ENCODE measurements at regions not wholly inside any gene's neighbourhood (a gene's known extent, or its start where the extent isn't known, plus 50 kb on each side); places are given as distances from the start of the nearest gene placed in this dataset.

GRCh38 chr1:116832932-116833578 is 76.7 kb upstream of the PTGFRN start:
- no CpG with 5 or more reads among the region's 3 CpGs for WGBS, 2 experiments (ENCODE audit: extremely low coverage in 2 of 2, insufficient read length in 1 of 2)
- Histone ChIP-seq H4K5ac (ENCODE audit: low read depth, low read length) (no peak overlapping the region), H4K91ac (ENCODE audit: insufficient read depth, low read depth, low read length) (no peak overlapping the region), H2AFZ (replicated peaks; ENCODE audit: low read length, poor library complexity) (no peak overlapping the region), H3K9me3 (ENCODE audit: control insufficient read depth, insufficient read depth, low read length) (no peaks in the 10 kb centered on the region), H3K27ac (ENCODE audit: insufficient read depth, low read length) (no peak overlapping the region), H2BK20ac (ENCODE audit: low read depth, low read length) (no peak overlapping the region), H3K4me3 (ENCODE audit: insufficient read depth, low read depth, low read length) (no peak overlapping the region), H3K4ac (ENCODE audit: low read depth, low read length) (no peak overlapping the region), H4K8ac (ENCODE audit: low read depth in 2 of 2, low read length in 2 of 2) (no peak overlapping the region), H3K4me2 (ENCODE audit: low read depth, low read length) (no peak overlapping the region), H2BK120ac (ENCODE audit: low read depth, low read length) (no peak overlapping the region), H2AK9ac (replicated peaks; ENCODE audit: low read depth, low read length, poor library complexity) (no peak overlapping the region), H3K36me3 (ENCODE audit: control insufficient read depth, insufficient read depth, low read length) (no peaks in the 10 kb centered on the region), H3K27me3 (ENCODE audit: control insufficient read depth, insufficient read depth, low read length) (peaks cover 5% of the 10 kb centered on the region; the same call in 1 of the 2 replicates), H2BK15ac (ENCODE audit: low read depth, low read length) (no peak overlapping the region), H3K56ac (ENCODE audit: extremely low read depth, insufficient read depth, low read length) (no peak overlapping the region), H3K4me1 (ENCODE audit: control insufficient read depth, insufficient read depth, low read length) (no peaks in the 10 kb centered on the region), H2AK5ac (ENCODE audit: low read depth, low read length) (no peak overlapping the region), H3K18ac (ENCODE audit: low read depth, low read length) (no peak overlapping the region), H2BK5ac (ENCODE audit: low read depth, low read length, poor library complexity, severe bottlenecking) (no peak overlapping the region), H3K23ac (ENCODE audit: low read depth, low read length) (no peak overlapping the region), H3K9me1 (ENCODE audit: insufficient read depth, low read length) (no peaks in the 10 kb centered on the region), H3K79me1 (ENCODE audit: low read depth in 1 of 2, low read length in 2 of 2) (no peaks in the 10 kb centered on the region), H3K9ac (ENCODE audit: low read depth, low read length) (no peak overlapping the region), H4K20me1 (ENCODE audit: insufficient read depth, low read length) (no peaks in the 10 kb centered on the region), H3K14ac (replicated peaks; ENCODE audit: low read depth, low read length) (no peak overlapping the region)
- ATAC-seq (ENCODE audit: low read depth) (no peak), DNase-seq (no peak)
- dilution Hi-C loops (cut with HindIII; ENCODE audit: low sequenced_read_pairs, unreplicated experiment): no loop called here
- intact Hi-C loops (cut with micrococcal nuclease): no loop called here
- ChIA-PET CTCF (no interaction called here), POLR2A (ENCODE audit: unreplicated experiment) (no interaction called here)
- in situ Hi-C loops (cut with MboI; ENCODE audit: low sequenced_read_pairs): no loop called here
- no peak for TF ChIP-seq MAZ (IDR thresholded peaks at IDR 0.05; ENCODE audit: borderline replicate concordance, low read depth, low read length)
- no TSS peak for BruUV-seq (replicated peaks)

Data from IMR-90 (cell line).